ENCODE measurements at regions not wholly inside any gene's neighbourhood (a gene's known extent, or its start where the extent isn't known, plus 50 kb on each side); places are given as distances from the start of the nearest gene placed in this dataset.

DNA sequence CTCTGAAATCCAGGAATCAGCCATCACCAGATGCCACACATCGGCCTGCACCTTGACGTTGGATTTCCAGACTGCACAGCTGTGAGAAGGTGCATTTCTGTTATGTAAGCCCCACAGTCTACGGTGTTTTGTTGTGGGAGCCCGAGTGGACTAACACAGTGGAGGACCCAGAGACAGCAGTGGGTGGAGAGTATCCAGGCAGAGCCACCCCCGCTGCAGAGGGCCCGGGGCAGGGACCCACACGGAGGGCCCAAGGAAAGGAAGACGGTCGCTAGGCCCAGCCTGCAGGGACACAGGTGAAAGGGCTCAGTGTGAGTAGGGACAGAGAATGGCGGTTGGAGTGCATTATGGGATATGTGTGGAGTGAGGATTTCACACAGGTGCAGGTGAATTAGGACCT, 288.3 kb upstream of the AJAP1 start:
- no peak overlapping the region for H3K4me3 ChIP-seq (ENCODE audit: control insufficient read depth, low read depth, low read length)
- TF ChIP-seq, protein P1, sequence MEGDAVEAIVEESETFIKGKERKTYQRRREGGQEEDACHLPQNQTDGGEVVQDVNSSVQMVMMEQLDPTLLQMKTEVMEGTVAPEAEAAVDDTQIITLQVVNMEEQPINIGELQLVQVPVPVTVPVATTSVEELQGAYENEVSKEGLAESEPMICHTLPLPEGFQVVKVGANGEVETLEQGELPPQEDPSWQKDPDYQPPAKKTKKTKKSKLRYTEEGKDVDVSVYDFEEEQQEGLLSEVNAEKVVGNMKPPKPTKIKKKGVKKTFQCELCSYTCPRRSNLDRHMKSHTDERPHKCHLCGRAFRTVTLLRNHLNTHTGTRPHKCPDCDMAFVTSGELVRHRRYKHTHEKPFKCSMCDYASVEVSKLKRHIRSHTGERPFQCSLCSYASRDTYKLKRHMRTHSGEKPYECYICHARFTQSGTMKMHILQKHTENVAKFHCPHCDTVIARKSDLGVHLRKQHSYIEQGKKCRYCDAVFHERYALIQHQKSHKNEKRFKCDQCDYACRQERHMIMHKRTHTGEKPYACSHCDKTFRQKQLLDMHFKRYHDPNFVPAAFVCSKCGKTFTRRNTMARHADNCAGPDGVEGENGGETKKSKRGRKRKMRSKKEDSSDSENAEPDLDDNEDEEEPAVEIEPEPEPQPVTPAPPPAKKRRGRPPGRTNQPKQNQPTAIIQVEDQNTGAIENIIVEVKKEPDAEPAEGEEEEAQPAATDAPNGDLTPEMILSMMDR (conservative IDR thresholded peaks at IDR 0.05; ENCODE audit: control insufficient read depth, insufficient read depth, low read depth, low read length): no peak
- no peak for DNase-seq (ENCODE audit: low read depth)

DNA sequence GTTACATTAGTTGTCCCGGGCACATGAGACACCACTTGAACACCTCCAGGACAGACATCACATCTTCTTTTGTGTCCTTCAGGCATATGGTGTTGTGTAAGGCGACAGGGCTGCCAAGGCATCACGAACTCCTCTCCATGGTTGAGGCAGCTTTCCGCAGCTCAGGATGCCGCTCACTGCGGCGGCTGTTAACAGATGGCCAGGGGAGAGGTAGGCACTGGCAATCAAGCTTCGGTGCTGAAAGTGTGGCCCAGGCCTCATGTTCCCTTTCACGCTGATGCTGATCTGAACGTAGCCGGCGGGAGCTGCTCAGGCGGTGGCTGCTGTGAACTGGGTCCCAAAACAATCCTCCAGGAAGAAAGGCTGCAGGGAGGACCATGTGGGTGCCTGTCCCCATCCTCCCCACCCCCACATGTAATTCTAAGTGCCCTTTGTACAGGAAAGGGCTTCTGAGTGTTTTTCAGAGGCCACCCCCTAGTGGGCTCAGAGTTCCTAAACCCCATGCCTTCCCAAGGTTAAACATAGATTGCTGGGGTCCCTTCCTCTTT, 287.1 kb upstream of the AJAP1 start:
- DNase-seq (ENCODE audit: low read depth): no peak
- H3K4me3 ChIP-seq (ENCODE audit: control insufficient read depth, low read depth, low read length): no peak overlapping the region
- TF ChIP-seq, protein P1 (conservative IDR thresholded peaks at IDR 0.05; ENCODE audit: control insufficient read depth, insufficient read depth, low read depth, low read length): no peak

DNA sequence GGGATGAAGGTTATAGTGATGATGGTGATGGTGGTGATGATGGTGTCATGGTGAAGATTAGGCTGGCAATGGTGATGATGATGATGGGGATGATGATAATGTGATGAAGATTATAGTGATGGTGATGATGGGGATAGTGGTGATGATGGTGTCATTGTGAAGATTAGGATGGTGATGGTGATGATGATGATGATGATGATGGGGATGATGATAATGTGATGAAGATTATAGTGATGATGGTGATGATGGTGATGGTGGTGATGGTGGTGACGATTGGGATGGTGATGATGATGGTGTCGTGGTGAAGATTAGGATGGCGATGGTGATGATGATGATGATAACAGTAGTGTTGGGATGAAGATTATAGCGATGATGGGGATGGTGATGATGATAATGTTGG, 285.1 kb upstream of the AJAP1 start:
- DNase-seq (ENCODE audit: low read depth): no peak
- TF ChIP-seq, protein P1 (conservative IDR thresholded peaks at IDR 0.05; ENCODE audit: control insufficient read depth, insufficient read depth, low read depth, low read length): no peak
- no peak overlapping the region for H3K4me3 ChIP-seq (ENCODE audit: control insufficient read depth, low read depth, low read length)

DNA sequence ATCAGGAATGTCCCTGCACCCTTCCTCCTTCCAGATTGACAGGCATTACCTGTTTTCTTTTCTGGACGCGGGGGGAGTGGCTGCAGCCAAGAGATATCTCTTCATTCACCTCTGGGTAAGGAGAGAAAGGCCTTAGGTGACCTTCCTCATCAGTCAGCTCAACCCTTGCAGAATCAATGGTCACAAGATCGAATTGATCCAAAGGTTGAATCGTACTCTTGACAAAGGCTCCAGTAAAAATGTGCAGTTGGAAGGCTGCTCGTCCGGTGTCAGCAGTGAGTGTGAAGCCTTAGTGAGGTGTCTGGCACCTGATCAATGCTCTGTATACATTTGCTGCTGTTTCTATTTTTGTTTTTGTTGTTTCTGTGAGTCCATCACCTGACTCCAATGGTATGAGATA, 282.6 kb upstream of the AJAP1 start:
- no peak for DNase-seq (ENCODE audit: low read depth)
- TF ChIP-seq, protein P1 (conservative IDR thresholded peaks at IDR 0.05; ENCODE audit: control insufficient read depth, insufficient read depth, low read depth, low read length): no peak
- no peak overlapping the region for H3K4me3 ChIP-seq (ENCODE audit: control insufficient read depth, low read depth, low read length)

DNA sequence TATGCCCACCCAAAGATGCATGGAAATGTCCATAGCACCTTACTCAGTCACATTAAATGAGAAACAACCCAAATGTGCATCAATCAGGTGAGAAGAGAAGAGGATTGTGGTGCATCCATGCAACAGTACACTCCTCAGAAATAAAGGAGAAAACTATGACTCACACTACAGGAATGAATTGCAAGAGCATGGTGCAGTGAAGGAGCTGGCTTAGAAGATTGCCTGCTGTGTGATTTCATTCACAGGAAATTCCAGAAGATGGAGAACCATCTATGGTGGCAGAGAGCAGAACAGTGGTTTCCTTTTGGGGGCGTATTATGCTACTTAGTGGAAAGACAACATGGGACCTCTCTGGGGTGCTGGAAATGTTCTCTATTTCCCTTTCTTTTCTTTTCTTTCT, 278.6 kb upstream of the AJAP1 start:
- DNase-seq (ENCODE audit: low read depth): no peak
- H3K4me3 ChIP-seq (ENCODE audit: control insufficient read depth, low read depth, low read length): no peak overlapping the region
- TF ChIP-seq, protein P1 (conservative IDR thresholded peaks at IDR 0.05; ENCODE audit: control insufficient read depth, insufficient read depth, low read depth, low read length): no peak

DNA sequence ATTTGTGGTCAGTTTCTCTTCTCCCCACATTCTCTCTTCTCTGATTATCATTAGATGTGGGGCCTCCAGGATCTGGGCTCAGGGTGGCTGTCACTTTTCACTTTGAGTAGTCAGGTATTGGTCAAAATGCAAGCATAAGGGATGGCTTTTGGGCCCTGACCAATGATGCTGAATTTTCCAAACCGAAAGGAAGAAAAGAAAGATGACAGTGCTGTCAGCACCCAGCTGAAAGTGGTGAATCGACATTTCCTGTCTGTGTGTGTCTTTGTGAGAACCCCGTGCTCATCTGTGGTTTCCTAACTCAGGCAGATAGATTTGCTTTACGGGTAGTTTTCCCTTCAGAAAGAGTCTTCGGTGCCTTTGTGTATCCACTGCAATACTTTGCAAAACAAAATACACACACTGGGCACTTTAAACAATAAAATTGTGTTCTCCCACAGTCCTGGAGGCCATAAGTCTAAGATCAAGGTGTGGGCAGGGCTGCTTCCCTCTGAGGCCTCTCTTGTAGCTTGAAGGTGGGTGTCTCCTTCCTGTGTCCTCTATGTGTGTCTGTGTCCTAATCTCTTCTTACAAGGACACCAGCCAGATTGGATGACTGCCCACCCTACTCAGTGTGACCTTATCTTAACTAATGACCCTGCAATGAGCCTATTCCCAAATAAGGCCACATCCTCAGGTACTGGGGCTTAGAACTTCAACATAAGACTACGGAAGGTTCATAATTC, 274.8 kb upstream of the AJAP1 start:
- TF ChIP-seq, protein P1 (conservative IDR thresholded peaks at IDR 0.05; ENCODE audit: control insufficient read depth, insufficient read depth, low read depth, low read length): no peak
- DNase-seq (ENCODE audit: low read depth): no peak
- H3K4me3 ChIP-seq (ENCODE audit: control insufficient read depth, low read depth, low read length): no peak overlapping the region
